Liver (tissue), 8 donors: ENCODE measurements at regions not wholly inside any gene's neighbourhood (a gene's known extent, or its start where the extent isn't known, plus 50 kb on each side); places are given as distances from the start of the nearest gene placed in this dataset.

Experiments
- DNase-seq: peaks from one replicate; pipeline ENCODE4 v3.0.0-alpha.2; 2017; ENCODE audit warnings: low spot score
- H3K27ac ChIP-seq, 2 donors: one replicate each; pipeline ENCODE4 v1.7.0; 2013; ENCODE audit warnings: inconsistent platforms in 2 of 2, low read length in 2 of 2, control low read depth in 1 of 2, low read depth in 1 of 2, mild to moderate bottlenecking in 1 of 2
- H3K27me3 ChIP-seq, 4 donors: one replicate each; pipeline versions ENCODE4 v1.6.1 to v1.7.0; 2013; ENCODE audit warnings: low read length in 3 of 4, inconsistent platforms in 1 of 4, mild to moderate bottlenecking in 1 of 4, moderate library complexity in 1 of 4; ENCODE audit not compliant: control insufficient read depth in 4 of 4, insufficient read depth in 4 of 4
- H3K36me3 ChIP-seq, 4 donors: one replicate each; pipeline versions ENCODE4 v1.6.1 to v1.7.0; 2013; ENCODE audit warnings: low read length in 3 of 4, mild to moderate bottlenecking in 3 of 4, low read depth in 1 of 4, moderate library complexity in 1 of 4; ENCODE audit not compliant: control insufficient read depth in 4 of 4, insufficient read depth in 3 of 4
- H3K4me1 ChIP-seq, 4 donors: one replicate each; pipeline versions ENCODE4 v1.6.1 to v1.7.0; 2013; ENCODE audit warnings: low read length in 3 of 4, mild to moderate bottlenecking in 3 of 4, moderate library complexity in 1 of 4; ENCODE audit not compliant: control insufficient read depth in 4 of 4, insufficient read depth in 4 of 4
- H3K4me3 ChIP-seq, 3 donors: one replicate each; pipeline versions ENCODE4 v1.6.1 to v1.7.0; 2013; ENCODE audit warnings: low read length in 3 of 3, control low read depth in 1 of 3, low read depth in 1 of 3, mild to moderate bottlenecking in 1 of 3
- H3K9ac ChIP-seq, 2 donors: one replicate each; pipeline ENCODE4 v1.7.0; 2013; ENCODE audit warnings: low read length in 2 of 2, mild to moderate bottlenecking in 2 of 2, moderate library complexity in 2 of 2, control low read depth in 1 of 2, low read depth in 1 of 2
- H3K9me3 ChIP-seq, 4 donors: one replicate each; pipeline versions ENCODE4 v1.6.1 to v1.7.0; 2013; ENCODE audit warnings: low read length in 3 of 4; ENCODE audit not compliant: control insufficient read depth in 4 of 4
- ATF3 ChIP-seq: IDR thresholded peaks from 2 replicates; pipeline ENCODE4 v1.6.1; 2016; ENCODE audit warnings: antibody characterized with exemption
- EGR1 ChIP-seq, 2 donors: IDR thresholded peaks; 2 replicates each; pipeline ENCODE4 v1.6.1; 2016 to 2018; ENCODE audit warnings: antibody characterized with exemption in 2 of 2, low read depth in 2 of 2
- FOXA1 ChIP-seq: IDR thresholded peaks from 2 replicates; pipeline ENCODE4 v1.6.1; 2016; ENCODE audit warnings: antibody characterized with exemption
- GABPA ChIP-seq, 2 donors: IDR thresholded peaks in 1 of 2; conservative IDR thresholded peaks in 1 of 2; 2 replicates each; pipeline ENCODE4 v1.6.1; 2016; ENCODE audit warnings: antibody characterized with exemption in 2 of 2, mild to moderate bottlenecking in 1 of 2, moderate library complexity in 1 of 2
- HNF4A ChIP-seq, 2 donors: conservative IDR thresholded peaks; 2 replicates each; pipeline ENCODE4 v1.6.1; 2016; ENCODE audit warnings: antibody characterized with exemption in 2 of 2, mild to moderate bottlenecking in 2 of 2
- RAD21 ChIP-seq, 2 donors: IDR thresholded peaks; 2 replicates each; pipeline ENCODE4 v1.6.1; 2016; ENCODE audit warnings: antibody characterized with exemption in 2 of 2, mild to moderate bottlenecking in 2 of 2
- RXRA ChIP-seq, 2 donors: IDR thresholded peaks; 2 replicates each; pipeline ENCODE4 v1.6.1; 2017 to 2018; ENCODE audit warnings: antibody characterized with exemption in 2 of 2, mild to moderate bottlenecking in 1 of 2
- SP1 ChIP-seq: IDR thresholded peaks from 2 replicates; pipeline ENCODE4 v1.6.1; 2018; ENCODE audit warnings: antibody characterized with exemption, mild to moderate bottlenecking
- ZBTB33 ChIP-seq: IDR thresholded peaks from 2 replicates; pipeline ENCODE4 v1.6.1; 2016; ENCODE audit warnings: antibody characterized with exemption
- WGBS: extraction: QIAGEN DNeasy Blood & Tissue Kit; methylation state at CpG from one replicate; pipeline ENCODE4 v1.1.7; 2013; 5-methylcytosine and 5-hydroxymethylcytosine counted together
- TF ChIP-seq, protein P1 (sequence below): IDR thresholded peaks from 2 replicates; pipeline ENCODE4 v1.6.1; 2016; ENCODE audit warnings: antibody characterized with exemption
- TF ChIP-seq, protein P2 (sequence below): fragments of 150-350 bp; IDR thresholded peaks from 2 replicates; pipeline ENCODE4 v1.5.1; 2017; ENCODE audit warnings: improper control_type of control experiment, low read depth, low read length; ENCODE audit not compliant: missing input control
- donor health status: healthy.
- donor health status: healthy.
- donor health status: healthy.
- donor health status: healthy.
- donor health status: healthy.

GRCh38 chr17:12277827-12278226 lies 257.1 kb downstream of the MAP2K4 start:
- H3K36me3 ChIP-seq, result no peaks in the 10 kb centered on the region
- peaks cover 0 to 5% (median 2%) of the 10 kb centered on the region in 4 donors for H3K9me3 ChIP-seq
- H3K27ac ChIP-seq, result no peak overlapping the region
- H3K4me1 ChIP-seq, result no peaks in the 10 kb centered on the region
- H3K4me3 ChIP-seq, result no peak overlapping the region
- DNase-seq, result no peak
- H3K9ac ChIP-seq, result no peak overlapping the region
- H3K27me3 ChIP-seq, result no peaks in the 10 kb centered on the region
- WGBS, result 61% methylated on average over 3 of the region's 3 CpGs
- TF ChIP-seq ATF3 (no peak), SP1 (no peak), RAD21 (IDR thresholded peaks at IDR 0.05) (no peak), ZBTB33 (no peak), FOXA1 (no peak), GABPA (IDR thresholded peaks at IDR 0.05 in 1 of 2, conservative IDR thresholded peaks at IDR 0.05 in 1 of 2) (no peak), HNF4A (conservative IDR thresholded peaks at IDR 0.05) (no peak)
- TF ChIP-seq, protein P1, sequence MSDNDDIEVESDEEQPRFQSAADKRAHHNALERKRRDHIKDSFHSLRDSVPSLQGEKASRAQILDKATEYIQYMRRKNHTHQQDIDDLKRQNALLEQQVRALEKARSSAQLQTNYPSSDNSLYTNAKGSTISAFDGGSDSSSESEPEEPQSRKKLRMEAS, result no peak
- TF ChIP-seq, protein P2, sequence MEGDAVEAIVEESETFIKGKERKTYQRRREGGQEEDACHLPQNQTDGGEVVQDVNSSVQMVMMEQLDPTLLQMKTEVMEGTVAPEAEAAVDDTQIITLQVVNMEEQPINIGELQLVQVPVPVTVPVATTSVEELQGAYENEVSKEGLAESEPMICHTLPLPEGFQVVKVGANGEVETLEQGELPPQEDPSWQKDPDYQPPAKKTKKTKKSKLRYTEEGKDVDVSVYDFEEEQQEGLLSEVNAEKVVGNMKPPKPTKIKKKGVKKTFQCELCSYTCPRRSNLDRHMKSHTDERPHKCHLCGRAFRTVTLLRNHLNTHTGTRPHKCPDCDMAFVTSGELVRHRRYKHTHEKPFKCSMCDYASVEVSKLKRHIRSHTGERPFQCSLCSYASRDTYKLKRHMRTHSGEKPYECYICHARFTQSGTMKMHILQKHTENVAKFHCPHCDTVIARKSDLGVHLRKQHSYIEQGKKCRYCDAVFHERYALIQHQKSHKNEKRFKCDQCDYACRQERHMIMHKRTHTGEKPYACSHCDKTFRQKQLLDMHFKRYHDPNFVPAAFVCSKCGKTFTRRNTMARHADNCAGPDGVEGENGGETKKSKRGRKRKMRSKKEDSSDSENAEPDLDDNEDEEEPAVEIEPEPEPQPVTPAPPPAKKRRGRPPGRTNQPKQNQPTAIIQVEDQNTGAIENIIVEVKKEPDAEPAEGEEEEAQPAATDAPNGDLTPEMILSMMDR, result no peak

DNA sequence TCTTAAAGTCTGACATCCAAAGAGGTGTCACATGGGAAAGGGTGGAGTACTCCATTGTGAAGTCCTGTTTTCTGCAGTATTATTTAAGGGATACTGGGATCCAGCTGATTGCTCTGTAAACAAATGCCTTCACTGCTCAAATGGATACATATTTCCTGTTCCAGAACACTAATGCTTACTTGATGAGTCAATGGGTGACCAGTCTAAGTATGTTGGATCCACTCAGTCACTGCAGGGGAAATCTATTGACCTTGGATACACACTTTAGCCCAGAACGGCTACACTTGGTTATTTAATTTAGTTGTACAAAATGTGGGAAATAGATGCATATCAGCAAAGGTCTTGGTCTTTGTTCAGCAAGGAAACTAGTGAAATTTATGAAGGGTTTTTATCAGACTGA lies 261.4 kb downstream of the MAP2K4 start:
- Histone ChIP-seq H3K4me3 (no peak overlapping the region), H3K36me3 (no peaks in the 10 kb centered on the region), H3K27ac (no peak overlapping the region), H3K9me3 (no peaks in the 10 kb centered on the region), H3K27me3 (no peaks in the 10 kb centered on the region), H3K9ac (no peak overlapping the region), H3K4me1 (no peaks in the 10 kb centered on the region)
- no peak for DNase-seq
- WGBS, result 46% methylated on average over 1 of the region's 1 CpG
- TF ChIP-seq, protein P1, result no peak
- no peak for TF ChIP-seq EGR1 (IDR thresholded peaks at IDR 0.05; ENCODE audit: low read depth in 2 of 2)
- TF ChIP-seq, protein P2, result no peak
- TF ChIP-seq HNF4A (conservative IDR thresholded peaks at IDR 0.05), result no peak
- TF ChIP-seq RXRA (IDR thresholded peaks at IDR 0.05), result peak in 1 of 2 donors; percentile 18
